Stimulated activated CD4-positive, alpha-beta T cell treated with anti-CD3 and anti-CD28 coated beads, Interleukin-4, amount 100 ng/mL, for 48 hours (primary cell): ENCODE measurements at regions not wholly inside any gene's neighbourhood (a gene's known extent, or its start where the extent isn't known, plus 50 kb on each side); places are given as distances from the start of the nearest gene placed in this dataset.
"Not testable (repeated sequence)": the region's sequence is repeated elsewhere in the genome, so short reads cannot be mapped to it uniquely, and the experiment has no call there.

Experiments
- DNase-seq, 2 donors: peaks; one replicate each; pipeline ENCODE4 v3.0.0-alpha.2; 2020; ENCODE audit warnings: low read depth in 2 of 2

DNA sequence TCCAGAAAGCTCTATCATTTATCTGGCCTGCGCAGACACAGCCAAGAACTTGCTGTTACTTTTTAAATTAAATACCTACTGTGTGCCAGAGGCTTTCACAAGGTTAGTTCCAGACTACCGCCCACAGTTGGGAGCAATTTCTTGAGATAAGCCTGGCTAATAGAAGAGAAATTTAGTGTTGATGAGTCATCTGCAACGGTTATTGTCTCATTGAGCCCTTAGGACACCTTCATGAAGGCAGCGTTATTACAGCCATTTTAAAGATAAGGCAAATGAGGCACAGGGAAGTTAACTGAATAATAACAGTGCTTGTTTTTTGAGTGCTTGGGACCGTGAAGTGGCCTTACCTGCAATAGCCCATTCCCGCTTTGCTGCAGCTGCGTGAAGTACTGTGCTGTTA lies 292.9 kb upstream of the MSX2 start:
- DNase-seq = no peak

DNA sequence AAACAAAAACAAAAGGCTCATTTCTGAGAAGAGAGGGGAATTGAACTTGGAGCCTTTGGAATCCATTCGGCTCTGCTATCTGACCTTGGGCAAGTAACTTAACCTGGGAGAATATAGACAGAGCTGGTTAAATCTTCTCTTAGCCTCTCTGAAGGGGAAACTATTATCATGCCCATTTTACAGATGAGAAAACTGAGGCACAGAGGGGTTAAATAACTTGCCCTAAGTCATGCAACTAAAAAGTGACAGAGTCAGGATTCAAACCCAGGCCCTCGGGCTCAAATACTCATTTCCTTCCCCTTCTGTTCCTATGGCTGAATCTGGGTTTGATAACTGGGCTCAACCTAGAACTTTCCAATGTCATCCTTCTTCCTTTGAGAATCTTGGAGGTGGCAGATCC lies 291.3 kb upstream of the MSX2 start:
- no peak for DNase-seq

DNA sequence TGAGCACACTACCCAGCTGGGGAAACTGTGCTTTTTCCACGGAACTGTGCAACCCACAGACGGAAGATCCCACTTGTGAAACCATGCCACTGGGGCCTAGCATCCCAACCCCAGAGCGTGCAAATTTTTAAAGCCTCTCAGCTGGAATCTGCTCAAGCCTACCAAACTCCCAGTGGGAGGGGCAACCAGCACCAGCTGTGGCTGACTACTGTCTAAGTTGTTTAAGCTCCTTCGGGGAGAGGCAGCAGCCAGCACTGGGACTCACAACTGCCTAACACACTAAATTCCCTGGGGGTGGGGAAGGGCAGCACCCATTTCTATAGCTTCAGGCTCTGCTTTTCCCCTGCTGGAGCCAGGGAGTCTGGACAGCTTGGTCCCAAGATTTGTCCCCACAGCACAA lies 287.6 kb upstream of the MSX2 start:
- DNase-seq = no peak

DNA sequence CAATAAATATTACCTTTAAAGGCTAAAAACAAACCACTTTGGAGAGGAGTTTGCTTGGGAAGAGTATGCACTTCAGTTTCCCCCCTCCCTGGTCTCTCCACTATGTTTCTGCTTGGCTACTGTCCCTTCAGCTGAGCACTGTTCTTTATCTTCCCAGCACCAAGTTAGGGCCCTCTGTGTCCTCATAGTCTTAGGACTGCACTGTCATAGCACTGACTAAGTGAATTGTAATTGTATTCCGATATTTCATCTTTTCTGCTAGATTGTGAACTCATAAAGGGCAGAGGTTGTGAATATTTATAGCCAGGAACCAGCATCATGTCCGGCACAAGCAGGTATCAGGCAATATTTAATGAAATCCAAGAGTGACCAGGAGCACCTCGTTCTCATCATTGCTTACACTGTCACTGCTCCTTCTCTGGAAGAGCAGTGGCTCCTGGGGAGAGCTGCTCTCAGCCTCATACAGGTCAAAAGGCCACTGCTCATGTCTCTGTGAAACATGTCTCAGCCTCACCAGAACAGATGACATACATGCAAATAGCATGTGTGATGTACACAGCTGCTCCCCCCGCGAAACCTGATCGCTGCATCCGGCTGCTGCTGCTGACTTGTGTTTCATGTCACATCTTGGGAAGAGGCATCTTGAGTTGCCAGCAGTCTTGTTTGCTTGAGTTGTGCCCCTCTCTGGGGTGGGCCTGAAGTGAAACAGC lies 279.7 kb upstream of the MSX2 start:
- no peak for DNase-seq

DNA sequence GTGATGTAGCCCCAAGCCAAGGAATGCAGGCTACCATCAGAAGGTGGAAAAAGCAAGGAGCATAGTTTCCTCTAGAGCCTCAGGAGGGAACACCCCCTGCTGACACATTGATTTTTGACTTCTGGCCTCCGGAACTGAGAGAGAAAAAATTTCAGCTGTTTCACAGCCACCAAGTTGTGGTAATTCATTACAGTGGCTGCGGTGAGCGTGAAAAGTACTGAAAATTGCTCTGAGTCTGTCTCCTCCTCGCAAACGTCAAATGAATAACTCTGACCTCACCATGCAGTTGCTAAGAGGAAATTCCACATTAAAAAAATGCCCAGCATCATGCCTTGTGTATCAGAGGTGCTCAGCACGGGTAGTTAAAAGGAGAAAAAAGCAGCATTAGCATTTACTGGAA lies 277.9 kb upstream of the MSX2 start:
- no peak for DNase-seq

DNA sequence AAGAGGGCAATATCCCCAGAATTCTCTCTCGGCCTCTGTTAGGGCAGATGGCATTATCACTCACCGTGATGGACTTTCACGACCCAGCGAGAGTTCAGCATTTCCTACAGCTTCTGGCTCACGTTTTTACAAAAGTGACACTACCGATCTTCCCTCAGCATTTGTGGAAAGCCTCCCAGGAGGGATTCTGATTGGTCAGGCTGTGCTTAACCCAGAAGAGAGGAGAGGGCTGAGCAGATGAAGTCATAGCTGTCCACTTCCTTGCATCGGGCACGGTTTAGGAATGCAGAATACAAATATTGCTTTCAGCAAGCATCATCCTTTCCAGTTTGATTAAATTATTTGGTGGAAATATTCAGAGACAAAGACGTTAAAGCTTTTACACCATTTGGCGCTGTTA lies 277.4 kb upstream of the MSX2 start:
- DNase-seq = no peak

DNA sequence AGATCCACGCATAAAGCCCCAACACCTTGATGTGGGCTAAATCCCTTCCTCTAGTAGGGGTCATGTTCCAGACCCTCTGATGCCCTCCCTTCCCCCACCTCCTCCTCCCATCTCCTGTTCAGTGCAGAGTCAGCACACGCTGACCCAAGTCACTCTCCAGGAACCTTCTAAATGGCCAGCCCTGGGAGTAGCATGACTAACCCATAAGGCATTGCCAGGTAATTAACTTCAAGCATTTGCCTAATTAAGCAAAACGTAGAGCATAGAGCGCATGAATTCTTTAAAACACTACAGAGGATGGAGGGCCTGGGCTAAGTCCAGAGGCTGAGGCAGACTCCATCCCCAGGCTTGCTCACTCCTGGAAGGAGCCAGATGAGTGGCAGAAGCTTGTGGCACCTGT lies 276.3 kb upstream of the MSX2 start:
- no peak for DNase-seq

DNA sequence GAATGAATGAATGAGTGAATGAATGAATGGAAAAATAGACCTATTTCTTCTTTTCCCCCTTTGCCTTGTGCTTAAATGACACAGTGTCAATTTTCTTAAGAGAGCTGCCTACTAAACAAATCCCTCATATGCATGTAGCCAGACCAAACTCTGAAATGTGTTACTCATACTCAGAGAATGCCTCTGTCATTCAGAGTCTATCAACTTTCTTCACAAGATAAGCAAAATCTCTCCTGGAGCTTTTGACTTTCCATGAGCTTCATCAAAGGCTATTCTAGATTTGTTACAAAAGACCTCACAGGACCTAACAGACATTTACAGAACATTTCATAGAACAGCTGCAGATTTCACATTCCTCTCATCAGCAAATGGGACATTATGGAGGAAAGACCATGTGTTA lies 275.7 kb upstream of the MSX2 start:
- DNase-seq = no peak

DNA sequence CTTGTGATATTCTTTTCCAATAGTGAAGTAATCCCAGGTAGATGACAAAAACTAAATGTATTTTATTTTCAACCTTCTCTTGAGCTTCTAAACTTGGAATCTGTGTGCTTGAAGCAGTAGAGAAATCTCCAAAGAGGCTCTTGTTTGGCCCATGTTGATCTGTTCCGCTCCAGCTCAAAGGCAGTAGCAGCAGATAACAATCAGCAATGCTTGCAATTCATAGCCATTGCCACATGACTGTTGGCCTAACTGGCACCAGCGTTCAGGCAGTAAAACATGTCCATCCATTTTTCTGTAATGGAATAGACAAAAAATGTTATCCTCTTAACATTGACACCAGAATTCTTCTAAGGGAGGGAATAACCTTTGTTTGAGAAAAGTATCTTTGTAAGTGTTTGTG lies 270.7 kb upstream of the MSX2 start:
- no peak for DNase-seq

DNA sequence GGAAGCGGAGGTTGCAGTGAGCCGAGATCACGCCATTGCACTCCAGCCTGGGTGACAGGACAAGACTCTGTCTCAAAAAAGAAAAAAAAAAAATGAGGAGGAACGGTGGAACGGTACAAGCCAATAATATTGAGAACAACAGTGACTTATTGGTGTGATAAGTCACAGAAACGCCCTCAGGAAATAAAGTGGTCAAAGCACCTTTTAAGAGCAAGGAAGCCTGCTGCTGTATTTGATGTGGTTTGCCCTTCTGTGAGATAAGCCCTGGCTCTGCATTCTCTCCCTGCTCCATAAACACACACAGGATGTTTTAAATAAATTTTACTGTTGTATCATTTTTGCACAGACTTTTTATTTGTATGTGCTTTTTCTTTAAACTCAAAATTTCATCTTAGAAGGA lies 269.9 kb upstream of the MSX2 start:
- no peak for DNase-seq

DNA sequence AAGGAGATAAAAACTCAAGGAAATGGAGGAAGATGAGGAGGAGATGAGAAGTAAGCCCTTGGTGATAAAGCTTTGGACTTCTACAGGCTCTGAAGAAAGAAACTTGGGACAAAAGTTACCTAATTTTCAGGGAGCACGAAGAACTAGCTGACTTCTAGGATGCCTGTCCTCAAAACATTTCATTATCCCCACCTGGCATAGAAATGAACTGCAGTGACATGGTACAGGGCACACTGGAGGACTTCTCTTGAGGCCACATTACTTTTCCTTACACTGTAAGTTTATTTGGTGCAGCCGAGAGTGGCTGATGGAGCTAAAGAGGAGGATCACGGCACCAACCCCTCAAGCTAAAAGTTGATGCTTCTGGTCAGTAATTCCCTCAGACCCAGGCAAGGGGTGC lies 269.5 kb upstream of the MSX2 start:
- no peak for DNase-seq

DNA sequence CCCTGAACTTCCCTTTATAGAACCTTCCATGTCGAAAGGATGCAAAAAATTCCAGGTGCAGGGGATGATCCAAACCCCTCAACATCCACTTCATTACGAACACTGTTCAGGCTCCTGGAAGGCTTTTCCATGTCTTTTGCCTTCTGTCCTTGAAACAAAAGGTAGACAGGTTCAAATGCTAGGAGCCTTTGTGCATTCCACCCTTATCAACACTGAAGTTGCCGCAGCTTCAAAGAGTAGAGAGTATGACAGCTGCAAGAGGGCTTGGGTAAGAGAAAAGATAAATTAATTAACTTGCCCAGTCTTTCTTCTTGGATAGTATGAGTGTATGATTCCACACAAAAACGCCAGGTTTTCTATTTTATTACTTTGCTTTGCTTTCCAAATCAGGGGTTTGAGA lies 269.1 kb upstream of the MSX2 start:
- no peak for DNase-seq

DNA sequence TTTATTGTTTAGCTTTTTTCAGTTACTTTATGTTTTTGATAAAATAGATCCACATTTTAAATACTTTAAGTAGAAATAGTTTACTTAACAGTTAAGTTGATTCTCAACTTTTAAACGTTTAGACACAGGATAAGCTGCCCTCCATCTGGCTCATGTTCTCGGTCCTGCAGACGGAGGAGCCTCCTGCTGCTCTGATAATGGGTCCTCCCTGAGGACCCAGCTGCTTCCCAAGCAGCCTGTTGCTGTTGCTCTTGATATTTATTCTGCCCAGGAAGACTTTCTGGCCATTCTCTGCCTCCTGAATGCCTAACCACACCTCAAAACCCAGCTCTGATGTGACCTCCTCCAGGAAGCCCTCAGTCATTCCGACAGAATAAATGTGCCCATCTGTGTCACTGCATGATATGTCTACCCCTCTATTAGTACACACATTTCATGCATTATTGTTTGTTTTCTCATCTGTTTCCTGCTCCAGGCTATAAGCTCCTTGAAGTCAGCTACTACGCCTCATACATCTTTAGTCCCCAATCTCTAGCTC lies 267.2 kb upstream of the MSX2 start:
- DNase-seq = no peak

DNA sequence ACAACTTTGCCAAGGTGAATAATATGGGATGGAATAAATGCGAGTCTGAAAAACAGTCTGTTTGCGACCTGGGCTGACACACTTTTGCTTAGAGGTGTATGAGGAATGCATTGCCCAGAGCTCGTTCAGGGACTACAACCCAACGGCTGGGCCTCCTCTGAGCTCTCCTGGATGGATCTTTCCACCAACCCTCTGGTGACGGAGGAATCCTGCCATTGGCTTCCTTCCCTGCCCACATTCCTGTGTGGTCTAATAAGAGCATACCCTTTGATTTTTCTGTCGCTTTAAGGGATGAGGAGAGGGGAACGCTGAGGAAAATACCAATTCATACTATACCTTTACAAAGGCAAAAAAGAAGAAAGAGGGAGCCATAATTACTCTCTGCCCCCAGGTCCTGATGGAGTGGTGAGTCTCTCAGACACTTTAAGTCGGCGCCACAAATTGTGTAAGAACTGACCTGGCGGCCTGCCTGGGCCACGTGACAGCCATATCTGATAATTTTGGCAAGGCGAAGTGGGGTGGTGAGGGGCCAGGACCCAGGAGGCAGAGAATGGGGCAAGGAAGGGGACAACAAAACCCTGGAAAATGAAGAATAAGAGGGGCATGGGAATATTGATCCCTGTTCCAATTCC lies 265.2 kb upstream of the MSX2 start:
- no peak for DNase-seq

DNA sequence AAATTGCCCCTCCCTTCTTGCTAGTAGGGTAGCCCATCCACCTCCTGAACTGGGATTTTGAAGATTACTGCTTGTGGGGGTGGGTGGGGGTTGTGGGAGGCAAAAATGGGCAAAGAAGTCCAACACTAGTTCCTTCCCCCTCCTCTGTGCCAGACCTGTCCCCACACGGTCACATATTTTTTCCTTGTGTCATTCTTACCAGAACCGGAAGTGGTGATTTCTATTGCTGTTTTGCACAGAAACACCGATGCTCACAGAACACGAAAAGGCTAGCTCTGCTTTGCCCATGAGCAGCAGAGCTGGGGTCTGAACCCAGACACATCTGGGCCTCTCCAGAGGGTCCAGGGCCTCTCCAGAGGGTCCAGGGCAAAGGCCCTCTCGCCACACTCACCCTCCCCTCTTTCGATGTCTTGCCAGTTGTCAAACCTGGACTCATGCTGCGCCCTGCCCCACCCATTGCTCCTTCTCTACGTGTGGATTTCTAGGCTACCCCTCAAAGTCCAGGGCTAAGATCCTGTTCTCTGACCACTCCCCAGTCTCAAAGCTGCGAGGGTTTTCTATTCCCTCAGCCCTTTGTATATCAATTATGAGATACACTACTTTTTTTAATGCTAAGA lies 264.4 kb upstream of the MSX2 start:
- DNase-seq = no peak

DNA sequence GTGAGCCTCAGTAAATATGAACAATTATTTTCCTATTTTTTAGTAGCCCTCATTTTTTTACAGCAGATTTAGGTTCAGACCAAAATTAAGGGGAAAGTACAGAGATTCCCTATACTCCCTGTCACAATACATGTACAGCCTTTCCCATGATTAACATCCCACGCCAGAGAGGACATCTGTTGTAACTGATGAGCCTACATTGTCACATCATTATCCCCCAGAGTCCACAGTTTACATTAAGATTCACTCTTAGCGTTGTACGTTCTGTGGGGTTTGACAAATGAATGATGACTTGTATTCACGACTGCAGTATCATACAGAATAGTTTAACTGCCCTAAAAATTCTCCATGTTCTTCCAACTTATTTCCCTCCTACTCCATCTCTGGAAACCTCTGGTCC lies 262.3 kb upstream of the MSX2 start:
- no peak for DNase-seq

DNA sequence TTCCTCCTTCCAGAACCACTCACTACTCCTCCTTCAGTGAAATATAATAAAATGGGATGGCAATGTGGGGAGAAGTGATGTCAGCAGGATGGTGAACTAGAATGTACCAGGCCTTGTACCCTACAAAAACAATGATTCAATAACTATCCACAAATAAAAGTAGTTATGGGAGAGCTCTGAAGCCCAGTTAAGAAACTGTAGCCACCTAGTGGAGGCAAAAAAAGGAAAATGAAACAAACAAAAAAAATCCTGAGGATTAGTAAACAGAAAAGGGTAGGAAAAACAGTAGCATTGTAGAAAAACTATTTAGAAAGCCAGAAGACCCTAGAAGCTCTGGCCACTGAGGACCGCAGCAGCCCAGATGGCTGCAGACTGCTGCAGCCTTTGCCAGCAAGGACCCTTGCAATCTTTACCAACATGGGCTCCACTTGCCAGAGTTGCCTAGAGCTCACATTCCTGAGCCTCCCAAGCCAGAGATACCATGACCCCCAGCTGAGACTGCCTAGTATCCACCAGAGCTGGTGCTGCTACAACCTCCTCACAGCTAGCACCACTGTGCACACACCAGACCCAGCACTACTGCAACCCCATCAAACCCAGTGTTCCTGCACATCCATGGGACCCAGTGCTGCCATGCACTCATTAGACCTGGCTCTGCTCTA lies 259.7 kb upstream of the MSX2 start:
- DNase-seq = no peak

DNA sequence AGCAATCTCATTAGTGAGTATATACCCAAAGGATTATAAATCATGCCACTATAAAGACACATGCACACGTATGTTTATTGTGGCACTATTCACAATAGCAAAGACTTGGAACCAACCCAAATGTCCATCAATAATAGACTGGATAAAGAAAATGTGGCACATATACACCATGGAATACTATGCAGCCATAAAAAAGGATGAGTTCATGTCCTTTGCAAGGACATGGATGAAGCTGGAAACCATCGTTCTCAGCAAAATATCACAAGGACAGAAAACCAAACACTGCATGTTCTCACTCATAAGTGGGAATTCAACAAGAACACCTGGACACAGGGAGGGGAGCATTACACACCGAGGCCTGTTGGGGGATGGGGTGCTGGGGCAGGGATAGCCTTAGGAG lies 252.9 kb upstream of the MSX2 start:
- not testable (repeated sequence) for DNase-seq

DNA sequence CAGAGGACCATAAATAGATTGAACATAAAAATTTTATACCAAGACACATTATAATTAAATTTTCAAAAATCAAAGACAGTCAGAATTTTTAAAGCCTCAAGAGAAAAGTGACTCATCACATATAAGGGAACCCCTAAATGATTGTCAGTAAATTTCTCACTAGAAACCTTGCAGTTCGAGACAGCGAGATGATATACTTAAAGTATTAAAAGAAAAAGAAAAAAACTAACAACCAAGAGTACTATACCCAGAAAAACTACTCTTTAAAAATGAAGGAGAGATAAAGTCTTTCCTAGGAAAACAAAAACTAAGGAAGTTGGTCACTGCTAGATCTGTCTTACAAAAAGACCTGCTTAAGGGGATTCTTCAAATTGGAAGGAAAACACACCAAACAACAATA lies 251.4 kb upstream of the MSX2 start:
- no peak for DNase-seq

DNA sequence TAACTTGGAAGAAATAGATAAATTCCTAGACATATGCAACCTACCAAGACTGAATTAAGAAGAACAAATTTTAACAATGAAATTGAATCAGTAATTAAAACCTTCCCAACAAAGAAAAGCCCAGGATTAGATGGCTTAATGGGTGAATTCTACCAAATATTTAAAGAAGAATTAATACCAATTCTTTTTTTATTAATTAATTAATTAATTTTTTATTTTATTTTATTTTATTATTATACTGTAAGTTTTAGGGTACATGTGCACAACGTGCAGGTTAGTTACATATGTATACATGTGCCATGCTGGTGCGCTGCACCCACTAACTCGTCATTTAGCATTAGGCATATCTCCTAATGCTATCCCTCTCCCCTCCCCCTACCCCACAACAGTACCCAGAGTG lies 248.4 kb upstream of the MSX2 start:
- DNase-seq = not testable (repeated sequence)

DNA sequence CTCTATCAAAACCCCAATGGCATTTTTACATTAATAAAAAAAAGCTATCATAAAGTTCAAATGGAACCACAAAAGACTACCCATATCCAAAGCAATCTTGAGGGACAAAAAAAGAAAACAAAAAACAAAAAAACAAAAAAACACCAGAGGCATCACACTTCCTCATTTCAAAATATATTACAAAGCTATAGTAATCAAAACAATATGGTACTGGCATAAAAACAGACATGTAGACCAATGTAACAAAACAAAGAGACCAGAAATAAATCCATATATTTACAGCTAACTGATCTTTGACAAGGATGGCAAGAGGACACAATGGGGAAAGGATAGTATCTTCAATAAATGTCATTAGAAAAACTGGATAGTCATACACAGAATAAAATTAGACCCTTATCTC lies 245.1 kb upstream of the MSX2 start:
- DNase-seq = no peak

DNA sequence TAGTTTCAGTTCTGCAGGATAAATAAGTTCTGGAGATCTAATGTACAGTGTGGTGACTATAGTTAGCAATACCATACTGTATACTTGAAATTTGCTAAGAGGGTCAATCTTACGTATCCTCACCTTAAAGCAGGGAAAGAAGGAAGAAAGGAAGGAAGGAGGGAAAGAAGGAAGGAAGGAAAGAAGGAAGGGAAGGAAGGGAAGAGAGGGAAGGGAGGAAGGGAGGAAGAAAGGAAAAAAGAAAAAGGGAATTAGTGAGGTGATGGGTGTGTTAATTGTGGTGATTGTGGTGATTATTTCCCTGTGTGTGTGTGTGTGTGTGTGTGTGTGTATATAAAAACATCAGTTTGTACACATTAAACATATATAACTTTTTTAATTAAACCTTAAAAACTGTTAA lies 242.6 kb upstream of the MSX2 start:
- DNase-seq = no peak

DNA sequence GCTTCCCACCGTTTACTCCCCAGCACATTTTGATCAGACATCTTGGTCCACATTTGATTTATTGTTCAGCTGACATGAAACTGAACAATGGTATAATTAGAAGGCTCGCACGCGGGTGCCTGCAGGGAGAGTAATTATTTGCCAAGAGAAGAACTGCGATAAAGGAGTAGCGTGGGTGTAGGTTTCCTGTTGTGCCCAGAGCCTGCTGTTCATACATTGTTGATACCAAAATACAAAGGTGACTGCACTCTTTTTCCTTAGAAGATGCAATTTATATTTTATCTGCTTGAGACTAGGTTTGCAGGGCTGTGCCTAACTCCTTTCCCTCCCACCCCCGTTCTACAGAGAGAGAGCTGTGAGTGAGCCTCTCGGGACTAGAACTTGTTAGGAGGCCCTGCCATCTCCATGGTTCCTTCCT lies 241.8 kb upstream of the MSX2 start:
- DNase-seq = no peak
